Pancreas (tissue), 10 donors: ENCODE measurements at regions not wholly inside any gene's neighbourhood (a gene's known extent, or its start where the extent isn't known, plus 50 kb on each side); places are given as distances from the start of the nearest gene placed in this dataset.

ENCODE experiments used
- ATAC-seq, 4 donors: fragments of 200-7000 bp; cut with Tn5 transposase; one replicate each; pipeline versions ENCODE4 v1.8.0 to v1.9.1; 2020; ENCODE audit warnings: mild to moderate bottlenecking in 4 of 4, moderate library complexity in 4 of 4
- DNase-seq, 6 donors: peaks; one replicate each; pipeline ENCODE4 v3.0.0-alpha.2; 2020
- FAIRE-seq: peaks from 2 replicates; lab custom pipeline; 2012; peaks lifted over from hg19 to GRCh38; lab: Jason Lieb, UNC
- H3K27ac ChIP-seq, 4 donors: fragments of 200-600 bp; sonication (generic); 1 replicate in 3 of 4; 2 replicates in 1 of 4; pipeline versions ENCODE4 v1.5.0 to v1.8.0; 2020
- H3K27me3 ChIP-seq, 4 donors: fragments of 200-600 bp; one replicate each; pipeline ENCODE4 v1.8.0; 2021
- H3K36me3 ChIP-seq, 3 donors: fragments of 200-600 bp; sonication (generic) in 1 of 3; one replicate each; pipeline versions ENCODE4 v1.5.0 to v1.8.0; 2020 to 2021
- H3K4me1 ChIP-seq, 3 donors: fragments of 200-600 bp; one replicate each; pipeline ENCODE4 v1.8.0; 2021
- H3K4me3 ChIP-seq, 4 donors: fragments of 200-600 bp; sonication (generic) in 2 of 4; one replicate each; pipeline versions ENCODE4 v1.5.0 to v1.8.0; 2020 to 2021
- H3K9me3 ChIP-seq, 4 donors: fragments of 200-600 bp; one replicate each; pipeline ENCODE4 v1.8.0; 2021
- WGBS, 2 donors: extraction: QIAGEN DNeasy Blood & Tissue Kit; methylation state at CpG; one replicate each; pipeline ENCODE4 v1.1.7; 2013; 5-methylcytosine and 5-hydroxymethylcytosine counted together
- intact Hi-C, 3 donors: fragments of 100-400 bp; cut with DNase I; formaldehyde crosslinking; loops; one replicate each; pipeline versions ENCODE4 v1.11.1 to v1.14.2; 2022
- TF ChIP-seq, protein P1 (sequence below), 4 donors: fragments of 200-600 bp; sonication (generic) in 3 of 4; IDR thresholded peaks; one replicate each; pipeline versions ENCODE4 v1.5.0 to v1.8.0; 2021; ENCODE audit warnings: antibody characterized with exemption in 4 of 4
- donor health status: healthy with polysubstance abuse.
- donor health status: DM: no; HTN: no; CAD: no; lungs with moderate emphysema.
- donor health status: DM: no; HTN: no; CAD: no.
- donor health status: control.
- donor health status: control.
- donor health status: Bipolar disorder and iron deficiency.
- donor health status: DM: yes; HTN: yes; CAD: no.
- donor health status: DM: no; HTN: no; CAD: no.
- donor health status: DM: no; HTN: no; CAD: no.
- donor health status: DM: yes; HTN: yes; CAD: no.

DNA sequence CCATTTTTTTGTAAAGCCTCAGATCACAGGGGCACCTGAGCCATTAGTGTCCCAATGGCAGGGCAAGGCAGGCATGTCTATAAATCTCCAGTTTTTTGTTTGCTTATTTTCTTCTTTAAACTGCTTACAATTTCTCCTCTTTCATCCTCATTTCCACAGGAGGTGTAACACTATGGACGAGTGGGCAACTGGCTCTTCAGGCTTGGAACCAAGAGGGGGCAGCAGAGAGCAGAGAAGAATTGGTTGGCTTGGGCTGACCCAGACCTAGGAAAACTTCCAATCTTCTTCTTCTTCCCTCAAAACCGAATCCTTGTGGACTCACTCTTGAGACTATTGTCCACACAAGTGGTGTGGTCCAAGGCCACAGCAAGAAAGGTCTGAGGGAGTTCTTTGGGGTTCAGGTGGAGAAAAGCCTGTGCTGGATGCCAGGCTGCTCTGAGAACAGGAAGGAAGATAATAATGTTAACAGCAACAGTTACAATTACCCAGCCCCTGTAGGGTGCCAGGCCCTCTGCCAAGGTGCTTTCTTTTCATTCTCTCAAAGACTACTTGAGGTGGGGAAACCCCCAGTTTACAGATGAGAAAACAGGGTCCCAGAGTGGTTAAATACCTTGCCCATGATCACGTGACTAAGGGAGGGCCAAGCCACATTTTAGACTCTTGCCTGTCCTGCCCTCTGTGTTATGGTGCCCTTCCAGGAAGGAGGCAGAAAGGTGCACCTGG is 70.7 kb upstream of the E2F8 start:
- Histone ChIP-seq H3K4me1 (no peaks in the 10 kb centered on the region), H3K36me3 (no peaks in the 10 kb centered on the region), H3K27ac (no peak overlapping the region), H3K4me3 (no peak overlapping the region), H3K27me3 (no peaks in the 10 kb centered on the region), H3K9me3 (no peaks in the 10 kb centered on the region)
- 30 to 34% methylated on average over 3 of the region's 3 CpGs for WGBS, 2 donors
- TF ChIP-seq, protein P1, sequence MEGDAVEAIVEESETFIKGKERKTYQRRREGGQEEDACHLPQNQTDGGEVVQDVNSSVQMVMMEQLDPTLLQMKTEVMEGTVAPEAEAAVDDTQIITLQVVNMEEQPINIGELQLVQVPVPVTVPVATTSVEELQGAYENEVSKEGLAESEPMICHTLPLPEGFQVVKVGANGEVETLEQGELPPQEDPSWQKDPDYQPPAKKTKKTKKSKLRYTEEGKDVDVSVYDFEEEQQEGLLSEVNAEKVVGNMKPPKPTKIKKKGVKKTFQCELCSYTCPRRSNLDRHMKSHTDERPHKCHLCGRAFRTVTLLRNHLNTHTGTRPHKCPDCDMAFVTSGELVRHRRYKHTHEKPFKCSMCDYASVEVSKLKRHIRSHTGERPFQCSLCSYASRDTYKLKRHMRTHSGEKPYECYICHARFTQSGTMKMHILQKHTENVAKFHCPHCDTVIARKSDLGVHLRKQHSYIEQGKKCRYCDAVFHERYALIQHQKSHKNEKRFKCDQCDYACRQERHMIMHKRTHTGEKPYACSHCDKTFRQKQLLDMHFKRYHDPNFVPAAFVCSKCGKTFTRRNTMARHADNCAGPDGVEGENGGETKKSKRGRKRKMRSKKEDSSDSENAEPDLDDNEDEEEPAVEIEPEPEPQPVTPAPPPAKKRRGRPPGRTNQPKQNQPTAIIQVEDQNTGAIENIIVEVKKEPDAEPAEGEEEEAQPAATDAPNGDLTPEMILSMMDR (IDR thresholded peaks at IDR 0.05), result peak; percentile 68 to 82 (median 76)
- intact Hi-C loops, result loop anchor here in 2 of 3 donors (5.0 to 10.0 kb wide), 2 partner anchors 237 to 241 kb away; no protein-coding TSS in a partner anchor
- no peak for FAIRE-seq
- DNase-seq, result peak in 5 of 6 donors; percentile 43 to 82 (median 64)
- ATAC-seq, result peak; percentile 86 to 96 (median 94)

- no peaks in the 10 kb centered on the region for H3K4me1 ChIP-seq
- H3K27ac ChIP-seq, result no peak overlapping the region
- H3K4me3 ChIP-seq, result no peak overlapping the region
- FAIRE-seq (no peak), ATAC-seq (no peak), DNase-seq (no peak)
- H3K9me3 ChIP-seq, result no peaks in the 10 kb centered on the region
- intact Hi-C loops, result loop anchor here in 1 of 3 donors (5.0 kb wide), 1 partner anchor 235 kb away; no protein-coding TSS in a partner anchor
- TF ChIP-seq, protein P1 (IDR thresholded peaks at IDR 0.05), result no peak
- H3K36me3 ChIP-seq, result no peaks in the 10 kb centered on the region
- no peaks in the 10 kb centered on the region for H3K27me3 ChIP-seq
- 41 to 46% methylated on average over 6 of the region's 6 CpGs for WGBS, 2 donors
Observed at GRCh38 chr11:19307498-19307897, 66.8 kb upstream of the E2F8 start.

GRCh38 chr11:19306179-19306944 is 65.6 kb upstream of the E2F8 start:
- Histone ChIP-seq H3K36me3 (no peaks in the 10 kb centered on the region), H3K27ac (no peak overlapping the region), H3K27me3 (no peaks in the 10 kb centered on the region), H3K4me1 (no peaks in the 10 kb centered on the region), H3K9me3 (no peaks in the 10 kb centered on the region), H3K4me3 (no peak overlapping the region)
- ATAC-seq, result no peak
- TF ChIP-seq, protein P1 (IDR thresholded peaks at IDR 0.05), result no peak
- DNase-seq, result no peak
- no peak for FAIRE-seq
- intact Hi-C loops, result loop anchor here in 1 of 3 donors (5.0 kb wide), 1 partner anchor 234 kb away; no protein-coding TSS in a partner anchor
- 74% methylated on average over 9 of the region's 9 CpGs for WGBS, 2 donors

GRCh38 chr11:19301361-19301760 is 60.6 kb upstream of the E2F8 start:
- Histone ChIP-seq H3K9me3 (no peaks in the 10 kb centered on the region), H3K27me3 (no peaks in the 10 kb centered on the region), H3K27ac (no peak overlapping the region), H3K4me3 (no peak overlapping the region), H3K4me1 (no peaks in the 10 kb centered on the region), H3K36me3 (no peaks in the 10 kb centered on the region)
- intact Hi-C loops, result no loop called here
- DNase-seq (no peak), FAIRE-seq (no peak), ATAC-seq (no peak)
- WGBS, 2 donors, result 95 to 97% methylated on average over 1 of the region's 1 CpG
- TF ChIP-seq, protein P1 (IDR thresholded peaks at IDR 0.05), result no peak
